Activated naive CD8-positive, alpha-beta T cell treated with anti-CD3 and anti-CD28 coated beads for 36 hours (primary cell): ENCODE measurements at regions not wholly inside any gene's neighbourhood (a gene's known extent, or its start where the extent isn't known, plus 50 kb on each side); places are given as distances from the start of the nearest gene placed in this dataset.
"Not testable (repeated sequence)": the region's sequence is repeated elsewhere in the genome, so short reads cannot be mapped to it uniquely, and the experiment has no call there.

Source experiments
- DNase-seq: peaks from one replicate; pipeline ENCODE4 v3.0.0; 2021
- H3K27ac Mint-ChIP-seq: one replicate; pipeline ENCODE4 v1.8.0; 2022; ENCODE audit warnings: mild to moderate bottlenecking, moderate library complexity, mixed read lengths
- H3K27me3 Mint-ChIP-seq: one replicate; pipeline ENCODE4 v1.8.0; 2022; ENCODE audit warnings: mild to moderate bottlenecking, mixed read lengths
- H3K36me3 Mint-ChIP-seq: one replicate; pipeline ENCODE4 v1.8.0; 2021; ENCODE audit warnings: mild to moderate bottlenecking, mixed read lengths
- H3K4me1 Mint-ChIP-seq: one replicate; pipeline ENCODE4 v1.8.0; 2021; ENCODE audit warnings: mixed read lengths
- H3K4me3 Mint-ChIP-seq: one replicate; pipeline ENCODE4 v1.8.0; 2022; ENCODE audit warnings: mild to moderate bottlenecking, moderate library complexity, mixed read lengths
- H3K9me3 Mint-ChIP-seq: one replicate; pipeline ENCODE4 v1.8.0; 2022; ENCODE audit warnings: mixed read lengths

- H3K27ac Mint-ChIP-seq = no peak overlapping the region
- no peak for DNase-seq
- no peaks in the 10 kb centered on the region for H3K36me3 Mint-ChIP-seq
- no peak overlapping the region for H3K4me3 Mint-ChIP-seq
- no peaks in the 10 kb centered on the region for H3K4me1 Mint-ChIP-seq
- peaks cover 3% of the 10 kb centered on the region for H3K9me3 Mint-ChIP-seq
- H3K27me3 Mint-ChIP-seq = no peaks in the 10 kb centered on the region
Measured at GRCh38 chr3:160081958-160082533, 93.4 kb downstream of the IL12A start.

GRCh38 chr3:160084998-160085397 is 96.4 kb downstream of the IL12A start:
- Mint-ChIP-seq H3K27ac (no peak overlapping the region), H3K27me3 (no peaks in the 10 kb centered on the region)

GRCh38 chr3:160088492-160089137 is 100.0 kb downstream of the IL12A start:
- H3K36me3 Mint-ChIP-seq = no peaks in the 10 kb centered on the region
- H3K4me3 Mint-ChIP-seq = no peak overlapping the region
- no peaks in the 10 kb centered on the region for H3K4me1 Mint-ChIP-seq
- H3K27ac Mint-ChIP-seq = no peak overlapping the region
- no peaks in the 10 kb centered on the region for H3K9me3 Mint-ChIP-seq
- no peaks in the 10 kb centered on the region for H3K27me3 Mint-ChIP-seq
- DNase-seq = no peak

More at GRCh38 chr3:160084998-160085397, 96.4 kb downstream of the IL12A start:
- no peak for DNase-seq
- Mint-ChIP-seq H3K4me3 (no peak overlapping the region), H3K36me3 (no peaks in the 10 kb centered on the region), H3K9me3 (peaks cover 3% of the 10 kb centered on the region), H3K4me1 (no peaks in the 10 kb centered on the region)

GRCh38 chr3:160090653-160091052 is 102.0 kb downstream of the IL12A start:
- Mint-ChIP-seq H3K4me1 (no peaks in the 10 kb centered on the region), H3K27me3 (no peaks in the 10 kb centered on the region), H3K9me3 (no peaks in the 10 kb centered on the region), H3K4me3 (no peak overlapping the region), H3K36me3 (no peaks in the 10 kb centered on the region), H3K27ac (no peak overlapping the region)
- no peak for DNase-seq

- Mint-ChIP-seq H3K27me3 (no peaks in the 10 kb centered on the region), H3K4me1 (no peaks in the 10 kb centered on the region), H3K4me3 (no peak overlapping the region), H3K36me3 (no peaks in the 10 kb centered on the region), H3K27ac (no peak overlapping the region), H3K9me3 (no peaks in the 10 kb centered on the region)
- no peak for DNase-seq
Measured at GRCh38 chr3:160091441-160091840, 102.8 kb downstream of the IL12A start.

GRCh38 chr3:160092760-160093159 is 104.1 kb downstream of the IL12A start:
- DNase-seq = no peak
- H3K27ac Mint-ChIP-seq = no peak overlapping the region
- H3K9me3 Mint-ChIP-seq = no peaks in the 10 kb centered on the region
- no peaks in the 10 kb centered on the region for H3K27me3 Mint-ChIP-seq
- no peaks in the 10 kb centered on the region for H3K36me3 Mint-ChIP-seq
- H3K4me3 Mint-ChIP-seq = no peak overlapping the region
- H3K4me1 Mint-ChIP-seq = no peaks in the 10 kb centered on the region

- no peaks in the 10 kb centered on the region for H3K9me3 Mint-ChIP-seq
- H3K4me3 Mint-ChIP-seq = no peak overlapping the region
- no peaks in the 10 kb centered on the region for H3K36me3 Mint-ChIP-seq
- no peak overlapping the region for H3K27ac Mint-ChIP-seq
- DNase-seq = no peak
- H3K4me1 Mint-ChIP-seq = no peaks in the 10 kb centered on the region
- H3K27me3 Mint-ChIP-seq = peaks cover under 1% of the 10 kb centered on the region
Measured at GRCh38 chr3:160094562-160094961, 105.9 kb downstream of the IL12A start.

GRCh38 chr3:160097478-160097877 is 108.8 kb downstream of the IL12A start:
- no peak overlapping the region for H3K4me3 Mint-ChIP-seq
- no peaks in the 10 kb centered on the region for H3K36me3 Mint-ChIP-seq
- H3K27me3 Mint-ChIP-seq = peaks cover 16% of the 10 kb centered on the region
- H3K9me3 Mint-ChIP-seq = no peaks in the 10 kb centered on the region
- DNase-seq = no peak
- H3K4me1 Mint-ChIP-seq = no peaks in the 10 kb centered on the region
- H3K27ac Mint-ChIP-seq = no peak overlapping the region

- Mint-ChIP-seq H3K27me3 (peaks cover 16% of the 10 kb centered on the region), H3K4me3 (no peak overlapping the region)
Measured at GRCh38 chr3:160098261-160098908, 109.8 kb downstream of the IL12A start.

GRCh38 chr3:160098926-160099626 is 110.4 kb downstream of the IL12A start:
- Mint-ChIP-seq H3K27ac (no peak overlapping the region), H3K4me3 (no peak overlapping the region), H3K27me3 (peaks cover 16% of the 10 kb centered on the region), H3K4me1 (no peaks in the 10 kb centered on the region), H3K9me3 (no peaks in the 10 kb centered on the region), H3K36me3 (no peaks in the 10 kb centered on the region)
- DNase-seq = no peak

More at GRCh38 chr3:160098261-160098908, 109.8 kb downstream of the IL12A start:
- Mint-ChIP-seq H3K27ac (no peak overlapping the region), H3K36me3 (no peaks in the 10 kb centered on the region), H3K4me1 (no peaks in the 10 kb centered on the region), H3K9me3 (no peaks in the 10 kb centered on the region)
- no peak for DNase-seq

GRCh38 chr3:160099834-160100233 is 111.2 kb downstream of the IL12A start:
- DNase-seq = no peak
- H3K27me3 Mint-ChIP-seq = peaks cover 16% of the 10 kb centered on the region
- no peaks in the 10 kb centered on the region for H3K36me3 Mint-ChIP-seq
- H3K4me3 Mint-ChIP-seq = no peak overlapping the region
- no peaks in the 10 kb centered on the region for H3K4me1 Mint-ChIP-seq
- H3K9me3 Mint-ChIP-seq = no peaks in the 10 kb centered on the region
- H3K27ac Mint-ChIP-seq = no peak overlapping the region

GRCh38 chr3:160100610-160101009 is 112.0 kb downstream of the IL12A start:
- Mint-ChIP-seq H3K36me3 (no peaks in the 10 kb centered on the region), H3K9me3 (no peaks in the 10 kb centered on the region), H3K27ac (no peak overlapping the region), H3K4me1 (no peaks in the 10 kb centered on the region), H3K27me3 (peaks cover 16% of the 10 kb centered on the region), H3K4me3 (no peak overlapping the region)
- DNase-seq = no peak

- peaks cover 16% of the 10 kb centered on the region for H3K27me3 Mint-ChIP-seq
- H3K4me1 Mint-ChIP-seq, H3K36me3 Mint-ChIP-seq, H3K4me3 Mint-ChIP-seq, H3K9me3 Mint-ChIP-seq, DNase-seq, H3K27ac Mint-ChIP-seq: not testable (repeated sequence)
Measured at GRCh38 chr3:160102001-160102400, 113.4 kb downstream of the IL12A start.

GRCh38 chr3:160103397-160103796 is 114.8 kb downstream of the IL12A start:
- no peaks in the 10 kb centered on the region for H3K4me1 Mint-ChIP-seq
- H3K36me3 Mint-ChIP-seq = no peaks in the 10 kb centered on the region
- no peak for DNase-seq
- no peak overlapping the region for H3K4me3 Mint-ChIP-seq
- H3K27me3 Mint-ChIP-seq = peaks cover 16% of the 10 kb centered on the region
- H3K9me3 Mint-ChIP-seq = no peaks in the 10 kb centered on the region
- no peak overlapping the region for H3K27ac Mint-ChIP-seq

GRCh38 chr3:160105907-160106584 is 117.4 kb downstream of the IL12A start:
- H3K9me3 Mint-ChIP-seq = no peaks in the 10 kb centered on the region
- no peaks in the 10 kb centered on the region for H3K4me1 Mint-ChIP-seq
- H3K27me3 Mint-ChIP-seq = peaks cover 6% of the 10 kb centered on the region
- H3K27ac Mint-ChIP-seq = no peak overlapping the region
- DNase-seq = no peak
- no peaks in the 10 kb centered on the region for H3K36me3 Mint-ChIP-seq
- H3K4me3 Mint-ChIP-seq = no peak overlapping the region
